Activated T-helper 17 cell treated with anti-CD3 and anti-CD28 coated beads, Interleukin-2, amount 50 U/mL, for 72 hours (primary cell): ENCODE measurements at regions not wholly inside any gene's neighbourhood (a gene's known extent, or its start where the extent isn't known, plus 50 kb on each side); places are given as distances from the start of the nearest gene placed in this dataset.

Experiments used
- ATAC-seq: fragments of 150-1000 bp; cut with Tn5 transposase; replicated peaks from 2 replicates; pipeline ENCODE4 v1.10.0; 2021; ENCODE audit warnings: mild to moderate bottlenecking, moderate library complexity
- H3K27ac Mint-ChIP-seq: one replicate; pipeline ENCODE4 v1.8.0; 2022; ENCODE audit warnings: mixed read lengths
- H3K27me3 Mint-ChIP-seq: one replicate; pipeline ENCODE4 v1.8.0; 2022; ENCODE audit warnings: mixed read lengths
- H3K36me3 Mint-ChIP-seq: one replicate; pipeline ENCODE4 v1.8.0; 2022; ENCODE audit warnings: low read depth, mild to moderate bottlenecking, mixed read lengths
- H3K4me1 Mint-ChIP-seq: one replicate; pipeline ENCODE4 v1.8.0; 2022; ENCODE audit warnings: mixed read lengths
- H3K4me3 Mint-ChIP-seq: one replicate; pipeline ENCODE4 v1.8.0; 2022; ENCODE audit warnings: mild to moderate bottlenecking, mixed read lengths
- H3K9me3 Mint-ChIP-seq: one replicate; pipeline ENCODE4 v1.8.0; 2022; ENCODE audit warnings: mixed read lengths

- Mint-ChIP-seq H3K9me3 (peaks cover 4% of the 10 kb centered on the region), H3K4me1 (peaks cover 56% of the 10 kb centered on the region), H3K27me3 (no peaks in the 10 kb centered on the region), H3K27ac (peak overlapping the region; percentile 89), H3K36me3 (peaks cover 5% of the 10 kb centered on the region), H3K4me3 (peak overlapping the region; percentile 81)
- ATAC-seq = peak; percentile 73
Measured at GRCh38 chr3:187976365-187976900, 177.5 kb upstream of the LPP start.

- Mint-ChIP-seq H3K4me3 (no peak overlapping the region), H3K4me1 (peaks cover 56% of the 10 kb centered on the region), H3K36me3 (peaks cover 5% of the 10 kb centered on the region), H3K27ac (no peak overlapping the region), H3K27me3 (no peaks in the 10 kb centered on the region), H3K9me3 (peaks cover 4% of the 10 kb centered on the region)
- no peak for ATAC-seq
Measured at GRCh38 chr3:187977659-187978058, 176.3 kb upstream of the LPP start.

GRCh38 chr3:187978433-187979011, 175.4 kb upstream of the LPP start:
- Mint-ChIP-seq H3K4me1 (peaks cover 56% of the 10 kb centered on the region), H3K9me3 (peaks cover 4% of the 10 kb centered on the region), H3K27me3 (no peaks in the 10 kb centered on the region), H3K27ac (peak overlapping the region; percentile 82), H3K36me3 (peaks cover 5% of the 10 kb centered on the region), H3K4me3 (peak overlapping the region; percentile 62)
- no peak for ATAC-seq

- Mint-ChIP-seq H3K4me3 (peak overlapping the region; percentile 37), H3K9me3 (peaks cover 4% of the 10 kb centered on the region), H3K36me3 (peaks cover 5% of the 10 kb centered on the region), H3K27me3 (no peaks in the 10 kb centered on the region), H3K27ac (peak overlapping the region; percentile 82), H3K4me1 (peaks cover 48% of the 10 kb centered on the region)
- no peak for ATAC-seq
Measured at GRCh38 chr3:187979564-187979963, 174.4 kb upstream of the LPP start.

GRCh38 chr3:187980861-187981260, 173.1 kb upstream of the LPP start:
- ATAC-seq = no peak
- H3K9me3 Mint-ChIP-seq = peaks cover 4% of the 10 kb centered on the region
- H3K27ac Mint-ChIP-seq = no peak overlapping the region
- H3K4me1 Mint-ChIP-seq = peaks cover 39% of the 10 kb centered on the region
- H3K4me3 Mint-ChIP-seq = no peak overlapping the region
- H3K36me3 Mint-ChIP-seq = peaks cover 5% of the 10 kb centered on the region
- H3K27me3 Mint-ChIP-seq = no peaks in the 10 kb centered on the region

- ATAC-seq = no peak
Measured at GRCh38 chr3:187982142-187982541, 171.8 kb upstream of the LPP start.

GRCh38 chr3:187983484-187984124, 170.4 kb upstream of the LPP start:
- H3K4me1 Mint-ChIP-seq = peaks cover 49% of the 10 kb centered on the region
- no peaks in the 10 kb centered on the region for H3K27me3 Mint-ChIP-seq
- no peak overlapping the region for H3K4me3 Mint-ChIP-seq
- H3K9me3 Mint-ChIP-seq = no peaks in the 10 kb centered on the region
- ATAC-seq = no peak
- H3K36me3 Mint-ChIP-seq = no peaks in the 10 kb centered on the region
- H3K27ac Mint-ChIP-seq = no peak overlapping the region

More at GRCh38 chr3:187982142-187982541, 171.8 kb upstream of the LPP start:
- Mint-ChIP-seq H3K4me3 (no peak overlapping the region), H3K4me1 (peaks cover 41% of the 10 kb centered on the region), H3K27me3 (no peaks in the 10 kb centered on the region), H3K36me3 (no peaks in the 10 kb centered on the region), H3K27ac (no peak overlapping the region), H3K9me3 (no peaks in the 10 kb centered on the region)

- Mint-ChIP-seq H3K27me3 (no peaks in the 10 kb centered on the region), H3K9me3 (peaks cover under 1% of the 10 kb centered on the region), H3K36me3 (no peaks in the 10 kb centered on the region), H3K4me1 (peaks cover 31% of the 10 kb centered on the region), H3K27ac (peak overlapping the region; percentile 80), H3K4me3 (peak overlapping the region; percentile 67)
- ATAC-seq = no peak
Measured at GRCh38 chr3:187985647-187986046, 168.3 kb upstream of the LPP start.

GRCh38 chr3:187986514-187986934, 167.4 kb upstream of the LPP start:
- Mint-ChIP-seq H3K27me3 (no peaks in the 10 kb centered on the region), H3K9me3 (peaks cover 7% of the 10 kb centered on the region), H3K4me1 (peaks cover 35% of the 10 kb centered on the region), H3K27ac (peak overlapping the region; percentile 80), H3K4me3 (peak overlapping the region; percentile 67), H3K36me3 (no peaks in the 10 kb centered on the region)
- ATAC-seq = peak; percentile 91

- Mint-ChIP-seq H3K27me3 (no peaks in the 10 kb centered on the region), H3K9me3 (peaks cover 7% of the 10 kb centered on the region), H3K4me3 (peak overlapping the region; percentile 67), H3K36me3 (no peaks in the 10 kb centered on the region), H3K27ac (peak overlapping the region; percentile 80), H3K4me1 (peaks cover 35% of the 10 kb centered on the region)
- no peak for ATAC-seq
Measured at GRCh38 chr3:187987187-187987586, 166.8 kb upstream of the LPP start.

- peak overlapping the region; percentile 67 for H3K4me3 Mint-ChIP-seq
- peaks cover 37% of the 10 kb centered on the region for H3K4me1 Mint-ChIP-seq
- no peaks in the 10 kb centered on the region for H3K36me3 Mint-ChIP-seq
- peak overlapping the region; percentile 80 for H3K27ac Mint-ChIP-seq
- ATAC-seq = peak; percentile 75
- no peaks in the 10 kb centered on the region for H3K27me3 Mint-ChIP-seq
- peaks cover 7% of the 10 kb centered on the region for H3K9me3 Mint-ChIP-seq
Measured at GRCh38 chr3:187987924-187988323, 166.0 kb upstream of the LPP start.

- H3K4me3 Mint-ChIP-seq = no peak overlapping the region
- ATAC-seq = no peak
- H3K36me3 Mint-ChIP-seq = no peaks in the 10 kb centered on the region
- H3K27ac Mint-ChIP-seq = no peak overlapping the region
- H3K4me1 Mint-ChIP-seq = peaks cover 49% of the 10 kb centered on the region
- peaks cover 7% of the 10 kb centered on the region for H3K9me3 Mint-ChIP-seq
- H3K27me3 Mint-ChIP-seq = no peaks in the 10 kb centered on the region
Measured at GRCh38 chr3:187989575-187990153, 164.3 kb upstream of the LPP start.

GRCh38 chr3:187992609-187993008, 161.3 kb upstream of the LPP start:
- H3K4me1 Mint-ChIP-seq = peaks cover 40% of the 10 kb centered on the region
- no peak overlapping the region for H3K27ac Mint-ChIP-seq
- no peaks in the 10 kb centered on the region for H3K27me3 Mint-ChIP-seq
- no peak for ATAC-seq
- no peaks in the 10 kb centered on the region for H3K36me3 Mint-ChIP-seq
- peak overlapping the region; percentile 25 for H3K4me3 Mint-ChIP-seq
- peaks cover 7% of the 10 kb centered on the region for H3K9me3 Mint-ChIP-seq

GRCh38 chr3:187994221-187995042, 159.5 kb upstream of the LPP start:
- Mint-ChIP-seq H3K4me3 (peak overlapping the region; percentile 53), H3K9me3 (peaks cover 7% of the 10 kb centered on the region), H3K27me3 (no peaks in the 10 kb centered on the region), H3K4me1 (peaks cover 41% of the 10 kb centered on the region), H3K27ac (peak overlapping the region; percentile 72), H3K36me3 (no peaks in the 10 kb centered on the region)
- ATAC-seq = peak; percentile 96
